Activated T-cell treated with anti-CD3 and anti-CD28 coated beads, Interleukin-2, amount 50 U/mL, for 4 hours (primary cell): ENCODE measurements at regions not wholly inside any gene's neighbourhood (a gene's known extent, or its start where the extent isn't known, plus 50 kb on each side); places are given as distances from the start of the nearest gene placed in this dataset.
"Not testable (repeated sequence)": the region's sequence is repeated elsewhere in the genome, so short reads cannot be mapped to it uniquely, and the experiment has no call there.

Experiments used
- ATAC-seq, 2 donors: fragments of 200-7000 bp; cut with Tn5 transposase; one replicate each; pipeline ENCODE4 v1.10.0; 2021
- DNase-seq: peaks from one replicate; pipeline ENCODE4 v3.0.0-alpha.2; 2020
- H3K27me3 Mint-ChIP-seq: one replicate; pipeline ENCODE4 v1.8.0; 2021; ENCODE audit warnings: low read depth, mixed read lengths
- H3K36me3 Mint-ChIP-seq: one replicate; pipeline ENCODE4 v1.8.0; 2022; ENCODE audit warnings: mixed read lengths; ENCODE audit not compliant: insufficient read depth
- H3K4me1 Mint-ChIP-seq: one replicate; pipeline ENCODE4 v1.8.0; 2021; ENCODE audit warnings: low read depth, mixed read lengths
- H3K4me3 Mint-ChIP-seq: one replicate; pipeline ENCODE4 v1.8.0; 2021; ENCODE audit warnings: mild to moderate bottlenecking, moderate library complexity, mixed read lengths
- H3K9me3 Mint-ChIP-seq: one replicate; pipeline ENCODE4 v1.8.0; 2021; ENCODE audit warnings: mixed read lengths

GRCh38 chrX:40964633-40965586 is 120.3 kb upstream of the USP9X start:
- ATAC-seq = no peak
- peaks cover 2% of the 10 kb centered on the region for H3K4me1 Mint-ChIP-seq
- no peaks in the 10 kb centered on the region for H3K27me3 Mint-ChIP-seq
- H3K36me3 Mint-ChIP-seq = no peaks in the 10 kb centered on the region
- no peak for DNase-seq
- H3K4me3 Mint-ChIP-seq = no peak overlapping the region
- peaks cover 4% of the 10 kb centered on the region for H3K9me3 Mint-ChIP-seq

DNA sequence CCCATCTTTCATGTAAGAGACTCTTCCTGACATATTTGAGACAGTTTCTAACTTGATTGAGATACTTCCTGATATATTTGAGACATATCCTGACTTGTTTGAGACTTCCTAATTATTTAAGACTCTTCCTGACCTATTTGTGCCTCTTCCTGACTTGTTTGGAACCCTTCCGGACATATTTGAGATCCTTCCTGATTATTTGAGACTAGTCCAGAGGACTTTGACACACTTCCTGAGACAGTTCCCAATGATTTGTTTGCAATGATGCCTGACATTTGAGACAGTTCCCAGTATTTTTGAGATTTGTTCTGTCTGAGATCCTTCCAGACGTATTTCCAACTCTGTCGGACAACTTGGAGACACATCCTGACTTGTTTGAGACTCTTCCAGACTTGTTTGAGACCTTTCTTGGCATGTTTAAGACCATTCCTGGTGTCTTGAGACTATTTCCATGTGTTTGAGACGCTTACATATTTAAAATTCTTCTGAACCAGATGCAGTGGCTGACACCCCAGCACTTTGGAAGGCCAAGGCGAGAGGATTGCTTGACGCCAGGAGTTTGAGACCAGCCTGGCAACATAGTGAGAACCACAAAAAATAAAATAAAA is 118.9 kb upstream of the USP9X start:
- no peaks in the 10 kb centered on the region for H3K36me3 Mint-ChIP-seq
- H3K27me3 Mint-ChIP-seq = no peaks in the 10 kb centered on the region
- H3K4me3 Mint-ChIP-seq = no peak overlapping the region
- H3K4me1 Mint-ChIP-seq = peaks cover 2% of the 10 kb centered on the region
- DNase-seq = no peak
- no peak for ATAC-seq
- peaks cover 4% of the 10 kb centered on the region for H3K9me3 Mint-ChIP-seq

DNA sequence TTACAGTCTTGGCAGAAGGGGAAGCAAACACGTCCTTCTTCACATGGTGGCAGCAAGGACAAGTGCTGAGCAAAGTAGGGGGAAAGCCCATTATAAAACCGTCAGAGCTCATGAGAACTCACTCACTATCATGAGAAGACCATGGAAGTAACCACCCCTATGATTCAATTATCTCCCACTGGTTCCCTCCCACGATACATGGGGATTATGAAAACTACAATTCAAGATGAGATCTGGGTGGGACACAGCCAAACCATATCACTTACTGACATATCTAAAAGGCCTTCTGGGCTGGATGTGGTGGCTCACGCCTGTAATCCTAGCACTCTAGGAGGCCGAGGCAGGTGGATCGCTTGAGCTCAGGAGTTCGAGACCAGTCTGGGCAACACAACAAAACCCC is 117.1 kb upstream of the USP9X start:
- no peak overlapping the region for H3K4me3 Mint-ChIP-seq
- ATAC-seq (no peak), DNase-seq (no peak)
- H3K4me1 Mint-ChIP-seq = no peaks in the 10 kb centered on the region
- H3K9me3 Mint-ChIP-seq = peaks cover 4% of the 10 kb centered on the region
- no peaks in the 10 kb centered on the region for H3K36me3 Mint-ChIP-seq
- no peaks in the 10 kb centered on the region for H3K27me3 Mint-ChIP-seq

DNA sequence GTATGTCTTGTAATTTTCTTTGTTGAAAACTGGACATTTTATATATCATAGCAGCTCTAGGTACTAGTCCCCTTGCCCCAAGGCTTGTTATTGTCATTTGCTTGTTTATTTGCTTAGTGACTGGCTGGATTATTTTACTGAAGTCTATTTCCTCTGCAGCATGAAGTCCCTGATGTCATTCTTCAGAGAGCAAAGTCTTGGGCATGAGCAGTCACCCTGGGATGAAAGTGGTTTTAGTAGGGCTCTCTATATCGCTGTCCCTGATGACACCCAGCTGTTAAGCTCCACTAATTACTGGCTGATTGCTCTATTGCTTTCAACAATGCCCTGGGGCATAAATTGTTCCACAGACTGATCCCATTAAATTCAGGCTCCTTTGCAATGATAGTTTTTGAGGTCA is 113.5 kb upstream of the USP9X start:
- DNase-seq (no peak), ATAC-seq (no peak)
- peaks cover 5% of the 10 kb centered on the region for H3K4me1 Mint-ChIP-seq

GRCh38 chrX:40973619-40974018 is 111.6 kb upstream of the USP9X start:
- no peaks in the 10 kb centered on the region for H3K27me3 Mint-ChIP-seq

More for the DNA sequence above, 113.5 kb upstream of the USP9X start:
- Mint-ChIP-seq H3K9me3 (no peaks in the 10 kb centered on the region), H3K27me3 (no peaks in the 10 kb centered on the region), H3K4me3 (no peak overlapping the region), H3K36me3 (no peaks in the 10 kb centered on the region)

DNA sequence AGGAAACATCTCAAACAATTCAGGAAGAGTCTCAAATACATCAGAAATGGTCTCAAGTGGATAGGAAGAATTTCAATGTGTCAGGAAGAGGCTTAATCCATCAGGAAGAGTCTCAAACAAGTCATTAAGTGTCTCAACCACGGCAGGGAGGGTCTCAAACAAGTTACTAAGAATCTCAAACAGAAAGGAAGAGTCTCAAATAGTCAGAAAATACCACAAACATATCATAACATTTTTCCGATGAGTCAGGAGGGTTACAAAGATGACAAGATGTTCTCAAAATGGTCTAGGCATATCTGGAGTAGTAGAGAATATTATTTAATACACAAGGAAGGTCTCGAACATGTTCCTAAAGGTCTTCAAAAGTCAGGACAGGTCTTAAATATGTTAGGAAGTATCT is 109.3 kb upstream of the USP9X start:
- no peaks in the 10 kb centered on the region for H3K27me3 Mint-ChIP-seq
- H3K4me3 Mint-ChIP-seq = no peak overlapping the region
- DNase-seq = no peak
- H3K4me1 Mint-ChIP-seq = peaks cover 5% of the 10 kb centered on the region
- ATAC-seq = no peak
- H3K9me3 Mint-ChIP-seq = peaks cover 5% of the 10 kb centered on the region
- no peaks in the 10 kb centered on the region for H3K36me3 Mint-ChIP-seq

More at GRCh38 chrX:40973619-40974018, 111.6 kb upstream of the USP9X start:
- Mint-ChIP-seq H3K36me3 (no peaks in the 10 kb centered on the region), H3K4me3 (no peak overlapping the region), H3K4me1 (peaks cover 5% of the 10 kb centered on the region), H3K9me3 (peaks cover 5% of the 10 kb centered on the region)
- DNase-seq (no peak), ATAC-seq (no peak)

GRCh38 chrX:40976981-40977380 is 108.3 kb upstream of the USP9X start:
- H3K36me3 Mint-ChIP-seq = no peaks in the 10 kb centered on the region
- peaks cover 5% of the 10 kb centered on the region for H3K4me1 Mint-ChIP-seq
- H3K4me3 Mint-ChIP-seq = no peak overlapping the region
- ATAC-seq = no peak
- no peaks in the 10 kb centered on the region for H3K27me3 Mint-ChIP-seq
- no peak for DNase-seq
- H3K9me3 Mint-ChIP-seq = peaks cover 5% of the 10 kb centered on the region

DNA sequence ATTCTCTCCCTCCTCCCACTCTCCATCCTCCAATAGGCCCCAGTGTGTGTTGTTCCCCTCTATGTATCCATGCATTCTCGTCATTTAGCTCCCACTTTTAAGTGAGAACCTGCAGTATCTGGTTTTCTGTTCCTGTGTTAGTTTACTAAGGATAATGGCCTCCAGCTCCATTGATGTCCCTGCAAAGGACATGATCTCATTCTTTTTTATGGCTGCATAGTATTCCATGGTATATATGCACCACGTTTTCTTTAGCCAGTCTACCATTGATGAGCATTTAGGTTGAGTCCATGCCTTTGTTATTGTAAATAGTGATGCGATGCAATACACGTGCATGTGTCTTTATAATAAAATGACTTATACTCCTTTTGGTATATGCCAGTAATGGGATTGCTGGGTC is 100.3 kb upstream of the USP9X start:
- Mint-ChIP-seq H3K4me1 (no peaks in the 10 kb centered on the region), H3K36me3 (no peaks in the 10 kb centered on the region), H3K4me3 (no peak overlapping the region), H3K9me3 (no peaks in the 10 kb centered on the region), H3K27me3 (no peaks in the 10 kb centered on the region)
- ATAC-seq (no peak), DNase-seq (no peak)

DNA sequence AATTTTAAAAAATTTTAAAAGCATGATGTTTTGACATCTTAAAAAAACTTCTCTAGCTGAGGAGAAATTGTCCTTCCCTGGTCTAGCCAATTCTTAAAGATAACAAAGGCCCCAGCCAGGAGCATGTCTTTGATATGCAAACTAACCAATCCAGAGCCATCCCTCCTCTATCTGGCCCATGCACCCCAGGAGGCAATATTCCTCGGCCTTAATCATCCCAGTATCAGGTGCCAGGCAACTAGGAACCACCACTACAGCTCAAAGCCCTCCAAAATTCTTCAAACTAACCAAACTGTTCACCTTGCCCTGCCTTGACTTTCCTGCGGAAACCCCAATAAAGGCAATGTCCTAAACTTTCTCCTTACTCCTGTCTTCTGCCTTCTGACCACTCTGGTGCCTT is 97.8 kb upstream of the USP9X start:
- no peaks in the 10 kb centered on the region for H3K9me3 Mint-ChIP-seq
- no peaks in the 10 kb centered on the region for H3K4me1 Mint-ChIP-seq
- no peak for ATAC-seq
- no peak for DNase-seq
- no peaks in the 10 kb centered on the region for H3K36me3 Mint-ChIP-seq
- no peak overlapping the region for H3K4me3 Mint-ChIP-seq
- no peaks in the 10 kb centered on the region for H3K27me3 Mint-ChIP-seq

GRCh38 chrX:40988100-40988499 is 97.1 kb upstream of the USP9X start:
- DNase-seq (no peak), ATAC-seq (no peak)
- H3K27me3 Mint-ChIP-seq = no peaks in the 10 kb centered on the region
- no peak overlapping the region for H3K4me3 Mint-ChIP-seq
- H3K4me1 Mint-ChIP-seq = no peaks in the 10 kb centered on the region
- no peaks in the 10 kb centered on the region for H3K9me3 Mint-ChIP-seq
- H3K36me3 Mint-ChIP-seq = no peaks in the 10 kb centered on the region

- not testable (repeated sequence) for H3K9me3 Mint-ChIP-seq, H3K4me1 Mint-ChIP-seq, H3K4me3 Mint-ChIP-seq, H3K36me3 Mint-ChIP-seq, DNase-seq, H3K27me3 Mint-ChIP-seq, ATAC-seq
These were observed 91.8 kb upstream of the USP9X start for GRCh38 chrX:40993395-40993794.

DNA sequence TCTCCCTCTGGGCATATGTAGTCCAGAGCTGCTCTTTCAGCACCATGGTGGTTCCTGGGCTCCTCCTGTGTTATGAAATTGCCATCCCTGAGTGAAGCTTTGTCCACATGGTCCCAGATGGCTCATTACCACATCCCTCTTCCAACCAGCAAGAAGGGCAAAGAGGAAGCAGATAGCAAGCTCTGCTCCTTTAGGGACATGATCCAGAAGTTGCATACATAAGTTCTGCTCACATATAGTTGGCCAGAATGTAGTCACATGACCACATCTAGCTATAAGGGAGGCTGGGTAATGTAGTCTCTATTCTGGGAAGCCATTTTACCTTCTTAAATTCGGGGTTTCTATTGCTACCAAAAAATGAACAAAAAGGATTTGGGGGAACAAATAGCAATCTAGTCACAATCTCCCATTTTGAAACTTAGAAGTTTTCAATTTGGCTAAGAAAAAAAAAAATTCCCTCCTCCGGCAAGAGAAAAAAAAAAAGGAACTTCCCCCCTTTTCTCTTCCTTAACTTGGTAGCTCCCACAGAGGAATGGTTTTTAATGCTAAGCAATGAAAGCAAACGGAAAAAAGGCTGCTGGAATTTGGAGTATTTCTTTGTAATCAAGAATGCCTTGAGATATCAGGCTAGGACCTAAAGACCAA is 88.2 kb upstream of the USP9X start:
- H3K4me3 Mint-ChIP-seq = no peak overlapping the region
- no peak for DNase-seq

GRCh38 chrX:40998123-40998522 is 87.1 kb upstream of the USP9X start:
- no peak for ATAC-seq
- no peak for DNase-seq
- Mint-ChIP-seq H3K36me3 (no peaks in the 10 kb centered on the region), H3K4me3 (no peak overlapping the region), H3K9me3 (no peaks in the 10 kb centered on the region), H3K27me3 (no peaks in the 10 kb centered on the region), H3K4me1 (no peaks in the 10 kb centered on the region)

More for the DNA sequence above, 88.2 kb upstream of the USP9X start:
- no peaks in the 10 kb centered on the region for H3K27me3 Mint-ChIP-seq
- peak; percentile 70 to 81 for ATAC-seq
- no peaks in the 10 kb centered on the region for H3K4me1 Mint-ChIP-seq
- H3K9me3 Mint-ChIP-seq = no peaks in the 10 kb centered on the region
- no peaks in the 10 kb centered on the region for H3K36me3 Mint-ChIP-seq

GRCh38 chrX:41001327-41001726 is 83.9 kb upstream of the USP9X start:
- H3K4me3 Mint-ChIP-seq = no peak overlapping the region
- ATAC-seq = no peak
- H3K27me3 Mint-ChIP-seq = no peaks in the 10 kb centered on the region
- no peaks in the 10 kb centered on the region for H3K9me3 Mint-ChIP-seq
- no peak for DNase-seq
- peaks cover 2% of the 10 kb centered on the region for H3K4me1 Mint-ChIP-seq
- H3K36me3 Mint-ChIP-seq = no peaks in the 10 kb centered on the region
